ELF-1 (cell line): ENCODE measurements at regions not wholly inside any gene's neighbourhood (a gene's known extent, or its start where the extent isn't known, plus 50 kb on each side); places are given as distances from the start of the nearest gene placed in this dataset.

ENCODE experiments used
- DNase-seq: peaks from one replicate; pipeline ENCODE4 v3.0.0-alpha.2; 2016; ENCODE audit warnings: low read depth, low spot score

DNA sequence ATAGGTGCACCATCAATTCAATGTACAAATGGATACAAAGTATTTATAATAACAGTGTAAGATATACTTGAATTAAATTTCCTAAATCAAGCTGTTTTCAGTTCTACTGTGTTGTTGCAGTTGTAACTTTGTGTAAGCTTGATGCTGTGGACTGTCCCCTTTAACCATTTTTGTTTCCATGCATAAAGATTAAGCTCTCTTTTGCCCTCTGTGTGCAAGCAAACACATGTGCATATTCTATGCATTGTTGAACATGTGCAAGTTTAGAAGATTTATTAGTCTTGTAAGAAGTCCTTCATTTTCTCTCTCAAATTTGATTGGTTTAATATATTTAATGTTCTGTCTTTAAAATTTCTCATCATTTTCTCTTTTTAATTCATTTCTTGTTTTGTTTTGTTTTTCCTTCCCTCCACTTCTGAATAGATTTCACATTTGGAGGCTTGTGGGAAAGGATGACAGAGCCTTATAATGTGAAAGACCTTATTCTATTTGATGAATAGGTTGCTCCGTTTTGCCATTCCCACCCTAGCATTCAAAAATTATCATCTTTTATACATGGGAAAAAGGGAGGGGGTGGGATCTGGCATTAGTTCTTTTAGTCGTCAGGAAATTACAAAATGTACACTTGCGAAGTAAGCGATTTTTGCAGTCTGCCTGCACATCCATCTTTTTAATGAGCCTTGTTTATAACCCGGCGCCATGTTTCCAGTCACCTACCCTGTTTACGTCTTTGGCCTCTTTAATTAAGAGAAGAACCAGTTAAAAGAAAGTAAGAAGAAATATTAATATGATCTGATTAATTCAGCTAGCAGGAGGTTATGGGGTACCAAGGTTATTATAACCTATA, 961.5 kb upstream of the NR2F2 start:
- DNase-seq, result no peak

DNA sequence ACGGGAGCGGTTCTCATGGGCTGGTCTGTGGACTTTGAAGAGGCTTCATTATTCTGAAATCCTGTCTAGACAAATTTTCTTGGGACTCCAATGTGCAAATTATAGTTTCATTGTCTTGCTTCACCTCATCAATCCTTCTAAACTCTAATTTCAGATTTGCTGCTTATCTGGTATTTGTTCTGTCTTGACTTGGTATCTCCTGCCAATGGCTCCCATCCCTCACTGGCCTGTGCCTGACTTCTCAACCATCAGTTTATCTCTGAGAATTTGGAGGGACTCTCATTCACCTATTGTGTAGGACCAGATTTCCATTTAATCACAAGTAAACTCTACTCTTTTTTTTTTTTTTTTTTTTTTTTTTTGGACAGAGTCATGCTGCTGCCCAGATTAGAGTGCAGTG, 960.2 kb upstream of the NR2F2 start:
- no peak for DNase-seq

DNA sequence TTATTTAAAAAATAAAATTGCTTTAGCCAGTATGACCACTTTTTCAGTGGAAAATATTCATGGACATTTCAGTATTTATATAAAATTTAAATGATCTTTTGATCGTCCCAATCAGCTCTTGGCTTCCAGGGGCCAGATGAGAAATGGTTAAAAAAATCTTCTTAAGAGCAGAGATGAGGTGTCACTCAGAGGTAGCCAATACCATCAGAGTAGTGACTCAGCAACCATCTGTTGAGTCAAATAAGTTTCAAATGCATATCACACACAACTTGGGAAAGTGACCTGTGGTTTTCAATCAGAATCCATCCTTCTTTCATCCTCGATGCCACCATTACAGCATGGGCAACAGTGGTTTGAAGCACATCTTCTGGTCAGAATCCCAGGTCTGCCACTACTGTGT, 958.8 kb upstream of the NR2F2 start:
- no peak for DNase-seq

DNA sequence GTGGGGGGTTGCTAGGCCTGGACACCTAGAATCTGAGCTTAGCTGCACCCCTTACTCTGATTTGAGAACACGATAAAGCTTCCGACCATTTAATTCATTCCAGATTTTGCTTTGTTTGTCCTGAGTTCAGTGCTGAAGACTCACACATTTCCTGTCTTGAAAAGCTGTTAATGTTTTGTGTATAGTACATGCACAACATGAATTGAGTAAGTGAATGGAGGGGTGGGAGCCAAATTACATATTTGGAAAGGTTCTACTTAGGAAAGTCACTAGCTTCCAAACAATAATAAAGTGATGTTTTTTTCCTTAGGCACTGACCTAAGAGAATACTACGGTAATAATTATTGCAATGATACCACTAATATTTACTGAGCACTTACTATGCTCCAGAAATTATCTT, 955.2 kb upstream of the NR2F2 start:
- DNase-seq, result no peak

DNA sequence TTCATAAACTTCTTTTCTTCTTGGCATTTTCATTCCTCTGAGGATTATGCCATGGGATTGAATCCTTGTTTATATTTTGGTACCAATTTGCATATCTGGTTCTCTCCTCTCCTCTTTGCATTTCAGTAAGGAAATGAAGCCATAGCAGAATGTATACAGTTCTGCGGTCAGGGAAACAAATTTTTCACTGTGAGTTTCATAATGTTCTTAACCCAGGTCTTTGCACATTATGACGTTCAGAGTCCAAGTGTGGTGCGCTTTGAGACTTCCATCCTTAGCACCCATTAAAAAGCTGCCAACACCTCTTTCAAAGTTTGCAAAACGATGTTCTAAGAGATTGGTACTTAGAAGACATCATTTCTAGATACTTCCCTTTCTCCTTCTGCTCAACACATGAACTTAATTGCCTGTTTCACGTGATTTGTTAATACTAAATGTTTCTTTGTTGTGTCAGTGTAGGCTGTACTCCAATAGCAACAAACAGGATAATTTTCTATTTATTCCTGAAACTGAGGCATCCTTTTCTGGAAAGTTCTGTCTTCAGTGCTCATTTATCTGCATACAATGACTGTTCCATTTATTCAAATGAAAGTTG, 953.1 kb upstream of the NR2F2 start:
- no peak for DNase-seq

DNA sequence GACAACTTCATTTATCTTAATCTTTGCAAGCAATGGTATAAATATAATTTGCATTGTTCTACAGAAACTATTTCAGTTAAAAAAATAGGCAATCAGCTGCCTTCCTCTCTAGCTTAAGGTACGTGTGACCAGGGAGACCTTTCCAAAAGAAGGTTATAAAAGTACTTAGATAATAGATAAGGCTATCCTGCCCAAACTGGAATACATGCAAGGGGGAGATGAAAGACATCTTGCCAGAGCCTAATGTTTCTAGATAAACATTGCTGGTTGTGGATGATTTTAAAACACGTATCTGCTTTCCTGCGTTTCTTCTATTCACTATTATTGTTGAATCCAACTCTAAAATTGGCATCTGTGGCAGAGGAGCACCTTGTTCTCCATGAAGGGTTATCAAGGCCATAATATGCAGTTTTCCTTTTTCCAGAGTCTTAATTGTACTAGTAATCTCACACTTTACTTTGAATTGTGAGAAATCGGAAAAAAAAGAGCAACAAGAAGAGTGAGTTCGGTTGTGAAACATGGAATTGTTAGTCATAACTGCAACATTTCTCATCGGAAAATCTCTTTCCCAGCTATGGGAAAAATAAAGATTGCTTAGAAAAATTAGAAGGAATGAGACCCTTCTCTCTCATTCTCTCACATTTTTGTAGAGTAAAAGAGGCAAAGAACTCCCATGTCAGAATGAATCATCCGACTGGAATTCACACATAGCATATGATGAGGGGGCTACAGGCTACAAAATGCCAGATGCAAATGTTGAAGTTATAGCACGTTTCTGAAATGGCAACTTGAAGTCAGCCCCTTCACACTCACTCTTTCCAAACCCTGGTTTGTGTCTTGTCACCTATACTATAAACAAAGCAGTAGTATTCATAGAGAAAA, 936.1 kb upstream of the NR2F2 start:
- no peak for DNase-seq

DNA sequence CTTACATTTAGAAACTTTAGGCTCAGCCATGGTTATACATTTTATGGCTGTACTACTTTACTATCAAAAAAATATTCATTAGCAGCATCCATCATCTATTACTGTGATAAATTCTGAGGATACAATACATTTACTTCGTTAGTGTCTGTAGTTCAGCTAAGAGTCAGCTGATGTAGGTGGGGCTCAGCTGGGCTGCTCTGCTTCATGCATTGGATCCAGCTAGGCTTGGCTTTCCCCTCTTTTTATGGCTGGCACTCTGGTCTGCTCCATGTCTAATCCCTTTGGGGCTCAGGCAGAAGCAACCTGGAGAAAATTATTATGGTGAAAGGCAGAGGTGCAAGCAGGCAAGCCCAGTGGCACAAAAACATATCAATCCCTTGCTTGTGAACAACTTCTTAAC, 930.1 kb upstream of the NR2F2 start:
- no peak for DNase-seq

DNA sequence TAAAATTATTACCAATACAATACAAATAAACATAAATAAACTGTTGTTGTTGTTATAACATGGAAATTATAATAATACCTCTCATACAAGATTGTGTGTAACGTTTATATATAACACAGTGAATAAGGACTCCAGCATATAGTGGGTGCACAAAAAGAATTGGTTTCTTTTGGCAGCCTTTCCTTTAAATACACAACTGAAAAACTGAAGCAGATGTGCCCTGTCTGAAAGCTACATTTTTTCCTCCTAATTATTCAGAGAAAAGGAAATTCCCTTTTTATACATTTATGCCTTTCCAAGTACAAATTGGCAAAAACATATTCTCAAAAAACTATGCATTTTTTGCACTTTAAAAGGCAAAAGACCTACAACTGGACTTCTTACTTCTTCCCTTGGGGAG, 928.9 kb upstream of the NR2F2 start:
- DNase-seq, result no peak

DNA sequence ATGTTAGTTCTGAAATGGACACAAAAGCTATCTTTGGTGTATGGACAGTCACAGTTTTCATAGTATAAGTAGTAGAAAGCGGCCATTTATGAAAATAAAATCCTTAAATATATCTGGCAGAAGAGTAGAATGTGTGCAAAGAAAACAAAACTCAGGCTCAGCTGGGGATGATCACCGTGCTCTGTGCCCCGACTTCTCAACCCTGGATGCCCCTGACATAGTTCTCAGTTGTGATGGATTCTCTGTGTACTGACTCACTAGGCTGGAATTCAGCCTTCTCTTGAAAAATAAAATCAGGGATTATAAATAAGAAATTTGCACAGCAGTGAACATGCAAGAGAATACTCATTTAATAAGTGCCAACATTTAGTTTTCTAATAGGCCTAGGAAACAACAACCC, 925.1 kb upstream of the NR2F2 start:
- DNase-seq, result no peak

DNA sequence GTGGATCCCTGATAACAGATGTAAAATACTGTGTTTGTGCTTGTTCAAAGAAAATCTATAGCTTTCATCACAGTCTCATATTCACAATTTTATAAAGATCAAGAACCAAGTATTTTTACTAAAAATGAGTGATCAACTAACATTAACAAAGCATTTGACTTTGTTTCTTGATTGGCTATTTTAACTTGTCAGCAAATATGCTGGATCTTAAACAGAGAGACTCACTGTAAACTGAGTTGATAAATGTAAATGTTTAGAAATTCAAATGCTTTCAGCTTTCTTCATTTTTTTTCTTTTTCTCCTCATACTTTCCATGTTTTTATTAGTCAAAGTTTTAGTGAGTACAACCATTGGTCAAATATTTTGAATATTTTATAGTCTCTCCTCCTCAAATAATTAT, 923.0 kb upstream of the NR2F2 start:
- no peak for DNase-seq

DNA sequence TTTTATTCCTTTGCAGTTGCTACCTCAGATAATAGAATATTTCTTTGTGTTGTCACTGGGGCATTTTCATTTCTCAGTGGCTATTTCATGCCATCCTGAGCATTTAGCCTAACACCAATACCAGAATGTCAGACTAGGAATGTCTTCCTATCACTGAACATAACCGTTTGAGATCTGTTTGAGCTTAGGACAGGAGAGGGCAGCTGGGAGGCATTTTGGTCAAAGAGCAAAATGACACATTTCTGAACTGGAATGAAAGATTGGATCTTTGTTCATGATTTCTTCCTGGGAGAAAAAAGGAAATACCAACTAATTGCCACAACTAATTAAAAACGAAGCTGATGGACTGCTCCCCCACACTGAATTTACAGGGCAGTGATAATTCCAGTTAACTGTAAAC, 921.3 kb upstream of the NR2F2 start:
- DNase-seq, result no peak

DNA sequence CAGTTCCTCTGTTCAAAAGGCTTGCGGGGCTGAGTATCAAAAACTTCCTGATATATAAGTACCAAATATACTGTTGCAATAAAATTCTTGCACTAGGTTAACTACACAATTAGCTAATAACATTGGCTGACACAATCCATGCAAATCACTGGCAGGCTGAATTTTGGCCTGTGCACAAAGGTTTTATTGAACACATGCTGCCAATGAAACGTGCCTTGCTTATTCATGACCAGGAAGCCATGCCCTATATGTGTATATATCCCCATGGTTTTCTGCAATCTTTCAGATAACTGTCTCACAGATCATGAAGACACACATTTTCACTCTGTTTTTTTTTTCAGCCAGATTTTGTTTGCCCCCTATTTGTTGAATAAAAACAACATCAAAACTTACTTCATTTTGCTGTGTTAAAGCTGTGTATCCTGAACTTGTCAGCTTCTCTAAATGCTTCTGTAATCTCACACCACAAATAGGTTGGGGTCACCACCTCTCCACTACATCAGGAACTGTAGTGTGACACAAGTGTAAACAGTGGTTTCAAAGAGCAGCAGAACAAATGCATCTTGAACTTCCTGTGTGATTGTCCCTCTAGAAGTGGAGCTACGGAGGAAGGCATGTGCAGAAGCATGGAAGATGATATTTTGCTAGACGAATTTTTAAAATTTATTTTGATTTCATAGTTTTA, 920.7 kb upstream of the NR2F2 start:
- no peak for DNase-seq

DNA sequence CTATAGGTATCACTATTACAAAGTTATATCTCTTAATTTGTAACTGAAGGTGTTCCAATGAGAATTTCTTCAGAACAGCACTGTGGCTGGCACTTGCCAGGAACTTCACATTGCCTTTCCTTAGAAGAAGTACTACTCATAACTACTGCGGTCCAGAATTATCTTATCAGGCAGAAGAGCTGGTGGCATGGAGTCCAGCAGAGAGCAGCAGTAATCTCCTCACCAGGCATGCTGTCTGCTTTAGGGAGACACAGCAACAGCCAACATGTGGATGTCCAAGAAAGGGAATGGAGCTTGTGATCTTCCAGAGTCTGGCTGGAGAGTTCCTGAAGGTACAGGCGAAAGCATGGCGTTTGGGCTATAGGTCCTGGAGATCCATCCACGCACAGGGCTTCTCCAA, 919.7 kb upstream of the NR2F2 start:
- no peak for DNase-seq

DNA sequence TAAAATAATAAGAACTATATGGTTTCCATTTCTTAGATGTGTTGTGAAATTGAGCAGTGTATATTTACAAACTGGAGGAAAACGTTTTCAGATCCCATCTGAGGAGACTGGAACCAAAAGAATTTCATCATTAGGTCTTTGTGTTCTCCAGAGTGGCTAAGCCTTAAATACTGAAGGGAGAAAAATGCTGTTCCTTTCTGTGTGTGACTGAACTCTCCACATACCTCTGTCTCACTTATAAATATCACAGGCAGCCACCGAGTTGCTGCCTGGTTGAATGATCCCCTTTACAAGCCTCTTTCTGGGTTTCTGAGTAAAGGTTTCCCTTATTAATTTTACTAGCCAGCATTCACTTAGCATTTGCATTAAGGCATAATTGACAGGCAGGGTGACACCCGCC, 913.9 kb upstream of the NR2F2 start:
- DNase-seq, result no peak

DNA sequence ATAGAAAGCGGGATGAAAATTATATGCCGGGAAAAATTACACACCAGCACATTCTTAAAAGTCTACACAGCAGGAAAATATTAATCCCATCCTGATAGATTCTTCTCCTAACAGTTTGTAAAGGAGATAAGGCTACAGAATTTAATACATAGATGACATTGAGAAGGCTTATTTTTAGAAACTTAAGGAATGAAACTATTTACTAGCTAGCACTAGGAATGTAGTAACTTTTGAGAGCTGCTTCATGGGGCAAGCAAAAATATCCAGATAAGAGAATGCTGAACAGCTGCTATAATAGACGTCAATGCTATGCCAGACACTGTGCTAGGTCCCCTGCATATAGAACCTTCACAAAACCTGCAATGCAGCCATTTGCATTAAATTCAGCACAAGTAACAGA, 912.7 kb upstream of the NR2F2 start:
- no peak for DNase-seq

DNA sequence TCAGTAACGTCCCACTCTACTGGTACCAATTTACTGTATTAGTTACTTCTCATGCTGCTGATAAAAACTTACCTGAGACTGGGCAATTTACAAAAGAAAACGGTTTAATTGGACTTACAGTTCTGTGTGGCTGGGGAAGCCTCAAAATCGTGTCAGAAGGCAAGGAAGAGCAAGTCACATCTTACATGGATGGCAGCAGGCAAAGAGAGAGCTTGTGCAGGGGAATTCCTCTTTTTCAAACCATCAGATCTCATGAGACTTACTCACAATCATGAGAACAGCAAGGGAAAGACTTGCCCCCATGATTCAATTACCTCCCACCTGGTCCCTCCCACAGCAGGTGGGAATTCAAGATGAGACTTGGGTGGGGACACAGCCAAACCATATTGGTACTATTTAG, 908.2 kb upstream of the NR2F2 start:
- no peak for DNase-seq

DNA sequence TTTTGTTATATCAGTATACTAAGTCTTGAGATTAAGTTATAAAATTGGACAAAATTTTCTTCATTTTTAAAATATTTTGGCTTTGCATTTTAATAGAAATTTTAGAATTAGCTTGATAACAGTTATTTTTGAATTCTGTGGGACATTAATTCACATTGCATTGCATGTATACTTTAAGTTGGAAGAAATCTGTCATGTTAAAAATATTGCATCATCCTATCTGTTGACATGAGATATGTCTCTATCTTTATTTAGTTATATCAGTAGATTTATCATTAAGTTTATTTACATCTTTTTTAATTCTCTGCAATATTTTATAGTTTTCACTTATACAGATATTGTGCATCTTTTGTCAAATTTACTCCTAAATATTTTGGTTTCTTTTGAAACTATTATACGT, 904.6 kb upstream of the NR2F2 start:
- no peak for DNase-seq

DNA sequence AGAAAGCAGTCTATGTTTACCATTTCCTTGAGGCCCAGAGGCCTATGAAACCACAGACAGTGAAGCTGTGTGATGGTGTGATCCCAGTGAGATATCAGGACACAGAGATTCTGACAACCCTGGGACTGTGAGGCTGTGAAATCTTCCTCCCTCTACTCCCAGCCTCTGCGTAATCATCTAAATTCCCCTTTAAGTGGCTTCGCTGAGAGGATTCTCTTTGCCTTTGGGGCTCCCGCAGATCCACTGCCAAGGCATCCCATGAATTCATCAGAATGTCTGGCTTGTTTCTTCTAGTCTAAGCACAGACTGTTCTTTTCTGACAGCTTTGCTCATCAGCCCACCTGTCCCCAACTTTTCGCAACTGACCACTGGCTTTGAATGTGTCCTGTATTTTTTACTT, 901.2 kb upstream of the NR2F2 start:
- peak; percentile 8 for DNase-seq

DNA sequence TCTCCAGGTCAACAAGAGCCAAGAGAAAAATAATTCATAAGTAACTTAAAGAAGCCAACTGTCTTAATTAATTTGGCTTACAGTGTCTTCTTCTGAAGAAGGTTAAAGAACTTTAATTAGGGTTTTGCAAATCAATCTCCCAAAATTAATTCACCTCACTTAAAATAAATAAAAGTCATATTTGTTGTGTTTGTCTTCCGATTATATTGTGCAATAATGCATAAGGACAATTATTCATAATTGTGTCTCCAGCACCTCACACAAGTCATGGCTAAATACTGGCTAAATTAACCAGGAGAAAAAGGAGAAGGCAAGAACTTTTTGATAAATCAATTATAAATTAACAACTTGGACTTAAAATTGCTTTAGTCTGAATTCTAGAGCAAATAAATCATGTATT, 899.0 kb upstream of the NR2F2 start:
- DNase-seq, result no peak

DNA sequence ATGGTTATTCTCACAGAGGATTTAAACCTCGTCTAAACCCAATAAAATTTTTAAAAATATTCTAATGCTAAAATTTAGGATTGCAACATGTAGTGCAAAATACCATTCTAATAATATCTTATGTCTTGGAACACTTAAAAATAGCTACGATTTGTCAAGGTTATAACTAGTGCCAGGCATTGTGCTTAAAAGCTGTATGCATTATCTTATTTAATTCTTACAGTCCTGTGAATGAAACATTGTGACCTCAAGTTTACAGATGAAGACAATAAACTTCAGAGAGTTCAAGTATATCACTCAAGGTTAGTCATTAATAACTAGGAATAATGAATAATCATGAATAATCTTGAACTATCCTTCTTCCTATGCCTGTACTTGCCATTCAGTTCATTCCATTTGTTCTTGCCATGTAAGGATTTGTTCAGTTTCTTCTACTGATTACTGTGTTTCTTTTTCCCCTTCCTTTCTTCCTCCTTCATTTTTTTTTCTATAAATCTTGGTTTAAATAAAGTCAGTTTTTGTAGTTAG, 897.6 kb upstream of the NR2F2 start:
- DNase-seq, result no peak

DNA sequence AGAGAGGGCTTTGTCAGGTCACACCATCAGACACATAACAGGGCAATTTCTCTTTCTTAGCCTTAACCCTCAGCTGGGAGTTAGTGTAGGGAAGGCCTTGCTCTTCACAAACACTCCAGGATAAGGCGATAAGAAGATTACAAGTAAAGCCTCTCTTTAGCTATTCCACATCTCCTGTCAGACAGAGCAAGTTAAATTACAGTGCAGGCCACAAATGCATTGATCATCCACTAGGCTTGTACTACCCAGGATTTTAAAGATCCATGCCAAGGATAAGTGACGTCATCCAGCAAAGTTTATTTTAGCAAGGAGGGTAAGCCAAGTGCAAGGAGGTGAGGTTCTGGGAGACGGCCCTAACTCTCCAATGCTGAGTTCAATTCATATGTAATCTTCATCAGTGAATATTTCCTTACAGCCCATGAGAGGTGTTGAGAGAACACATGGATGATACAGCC, 890.6 kb upstream of the NR2F2 start:
- DNase-seq, result no peak

DNA sequence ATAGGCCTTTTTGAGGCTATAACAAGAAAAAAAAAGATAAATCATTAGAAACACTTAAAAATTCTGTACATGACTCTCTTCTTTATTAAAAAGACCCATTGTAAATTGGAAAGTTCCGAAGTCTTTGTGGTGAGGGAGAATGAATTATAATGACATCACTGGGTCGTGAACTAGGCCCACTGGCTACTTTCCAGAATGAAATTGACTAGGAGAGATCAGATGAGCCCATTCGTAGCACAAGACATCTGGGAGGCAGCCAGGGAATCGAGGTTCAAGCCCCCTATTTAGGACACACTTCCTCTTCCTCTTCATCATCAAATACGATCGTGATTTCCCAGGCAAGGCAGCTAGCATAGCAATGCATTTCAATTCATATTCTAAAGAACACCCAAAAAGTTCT, 889.8 kb upstream of the NR2F2 start:
- DNase-seq, result no peak
